Stomach (tissue), 4 donors: ENCODE measurements at regions not wholly inside any gene's neighbourhood (a gene's known extent, or its start where the extent isn't known, plus 50 kb on each side); places are given as distances from the start of the nearest gene placed in this dataset.

Experiments
- CTCF ChIP-seq, 7 experiments: fragments of 450-650 bp in 4 of 7; fragments of 200-600 bp in 3 of 7; sonication (generic) in 3 of 7; IDR thresholded peaks; one replicate each; pipeline ENCODE4 v1.5.1; 2016 to 2019; ENCODE audit warnings: antibody characterized with exemption in 7 of 7, control low read depth in 2 of 7, mild to moderate bottlenecking in 1 of 7
- EP300 ChIP-seq: sonication (generic); formaldehyde crosslinking; IDR thresholded peaks from one replicate; pipeline ENCODE4 v1.6.1; 2017; ENCODE audit warnings: antibody characterized with exemption
- POLR2A ChIP-seq, 4 donors: fragments of 450-650 bp; IDR thresholded peaks; one replicate each; pipeline ENCODE4 v1.6.1; 2016; ENCODE audit warnings: antibody characterized with exemption in 4 of 4, control low read depth in 2 of 4, mild to moderate bottlenecking in 1 of 4, moderate library complexity in 1 of 4
- POLR2AphosphoS5 ChIP-seq, 3 donors: sonication (generic); formaldehyde crosslinking; IDR thresholded peaks; one replicate each; pipeline ENCODE4 v1.6.1; 2016; ENCODE audit warnings: antibody characterized with exemption in 3 of 3

- TF ChIP-seq CTCF (IDR thresholded peaks at IDR 0.05) (no peak), POLR2A (IDR thresholded peaks at IDR 0.05) (no peak), POLR2AphosphoS5 (IDR thresholded peaks at IDR 0.05) (no peak), EP300 (no peak)
Observed at GRCh38 chr20:1711826-1712601, 54.4 kb upstream of the SIRPG start.
